IPS DF 4.7 (cell line): ENCODE measurements at regions not wholly inside any gene's neighbourhood (a gene's known extent, or its start where the extent isn't known, plus 50 kb on each side); places are given as distances from the start of the nearest gene placed in this dataset.
"Not testable (repeated sequence)": the region's sequence is repeated elsewhere in the genome, so short reads cannot be mapped to it uniquely, and the experiment has no call there.

Experiments
- DNase-seq: peaks from one replicate; pipeline ENCODE4 v3.0.0-alpha.2; 2013; ENCODE audit warnings: low spot score; ENCODE audit errors: extremely low read depth

DNA sequence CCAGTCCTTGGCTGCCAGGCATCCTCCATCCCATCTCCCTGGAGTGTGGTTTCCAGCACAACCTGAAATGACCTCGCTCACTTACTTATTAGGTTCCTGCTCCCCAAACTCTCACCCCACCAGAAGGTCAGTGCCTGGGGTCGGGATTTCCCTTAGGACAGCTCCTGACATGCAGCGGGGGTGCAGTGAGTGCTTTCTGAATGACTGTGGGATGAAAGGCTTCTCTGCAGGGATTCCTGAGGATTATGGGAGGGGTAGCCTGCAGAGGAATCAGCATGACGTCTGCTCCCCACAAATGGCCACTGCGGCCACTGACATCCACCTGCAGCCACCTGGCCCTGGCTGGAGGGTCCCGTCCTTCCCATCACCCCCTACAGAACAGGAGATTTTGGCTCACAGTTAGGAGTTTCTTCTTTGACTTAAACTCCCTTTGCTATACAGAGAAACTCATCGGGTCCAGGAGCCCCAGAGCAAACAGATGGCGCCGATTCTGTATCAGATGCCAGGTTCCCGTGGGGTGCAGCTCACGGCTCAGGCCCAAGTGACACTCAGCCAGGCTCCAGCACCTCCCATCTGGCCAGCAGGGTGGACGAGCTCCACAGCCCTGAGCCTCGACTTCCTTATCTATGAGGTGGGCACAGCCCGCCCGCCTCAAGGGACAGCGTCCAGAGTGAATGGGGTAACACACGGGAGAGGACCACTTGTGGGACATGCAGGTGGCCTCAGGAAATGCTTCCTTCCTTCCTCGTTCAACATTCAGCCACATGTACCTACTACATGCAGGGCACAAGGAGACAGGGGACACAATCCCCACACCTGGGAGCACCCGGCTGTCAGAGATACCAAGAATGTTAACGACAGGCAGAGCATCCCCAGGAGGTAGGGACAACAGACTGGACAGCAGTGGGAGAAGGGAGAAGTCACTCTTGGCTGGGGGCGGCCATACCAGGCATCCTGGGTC lies 69.8 kb downstream of the RMI2 start:
- DNase-seq: no peak

DNA sequence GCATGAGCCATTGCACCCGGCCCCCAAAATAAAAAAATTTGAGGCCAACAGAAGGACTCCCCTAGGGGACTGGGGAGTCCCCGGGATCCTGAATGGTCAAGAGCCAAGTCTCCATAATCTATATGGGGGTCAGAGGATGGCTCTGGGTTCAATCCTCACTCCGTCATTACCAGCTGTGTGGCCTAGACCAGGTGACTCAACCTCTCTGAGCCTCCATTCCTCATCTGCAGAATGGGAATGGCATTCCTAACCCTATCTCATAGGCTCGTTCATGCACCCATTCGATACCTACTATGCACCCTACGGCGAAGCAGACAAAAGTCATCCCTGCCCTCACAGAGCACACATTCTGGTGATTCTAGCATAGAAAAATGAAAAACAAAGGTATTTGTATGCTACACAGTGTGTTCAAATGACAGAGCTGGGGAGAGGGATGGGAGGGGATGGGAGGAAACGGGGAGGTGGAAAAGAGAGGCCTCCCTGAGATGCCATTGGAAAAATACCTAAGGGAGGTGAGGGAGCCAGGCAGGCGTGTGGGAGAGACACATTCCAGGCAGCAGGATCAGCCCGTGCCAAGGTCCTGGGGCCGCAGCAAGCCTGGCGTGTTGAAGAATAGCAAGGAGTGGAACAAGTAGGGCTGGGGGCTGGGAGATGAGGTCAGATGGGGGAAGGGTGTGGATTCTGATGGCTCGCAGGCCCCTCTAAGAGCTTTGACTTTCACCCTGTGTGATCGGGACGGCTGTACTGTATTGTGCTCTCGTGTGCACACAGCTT lies 71.2 kb downstream of the RMI2 start:
- DNase-seq: no peak

DNA sequence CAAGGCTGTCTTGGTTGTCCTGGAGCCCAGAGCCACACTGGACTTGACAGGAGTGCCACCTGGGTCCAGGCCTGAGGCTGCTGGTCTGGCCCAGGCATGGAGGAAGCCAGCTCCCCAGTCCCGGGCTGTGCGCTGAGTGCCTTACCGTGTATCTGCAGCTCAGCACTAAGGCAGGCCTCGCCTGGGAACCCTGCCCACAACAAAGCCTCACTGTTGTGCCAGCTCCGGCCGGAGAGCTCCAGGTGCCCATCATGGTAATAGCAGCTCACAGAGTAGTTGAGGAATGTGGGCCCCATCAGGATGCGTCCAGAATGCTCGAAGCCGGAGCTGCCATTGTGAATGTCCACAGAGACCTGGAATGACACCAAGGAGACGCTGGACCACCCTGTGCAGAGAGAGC lies 72.2 kb downstream of the RMI2 start:
- DNase-seq: no peak

DNA sequence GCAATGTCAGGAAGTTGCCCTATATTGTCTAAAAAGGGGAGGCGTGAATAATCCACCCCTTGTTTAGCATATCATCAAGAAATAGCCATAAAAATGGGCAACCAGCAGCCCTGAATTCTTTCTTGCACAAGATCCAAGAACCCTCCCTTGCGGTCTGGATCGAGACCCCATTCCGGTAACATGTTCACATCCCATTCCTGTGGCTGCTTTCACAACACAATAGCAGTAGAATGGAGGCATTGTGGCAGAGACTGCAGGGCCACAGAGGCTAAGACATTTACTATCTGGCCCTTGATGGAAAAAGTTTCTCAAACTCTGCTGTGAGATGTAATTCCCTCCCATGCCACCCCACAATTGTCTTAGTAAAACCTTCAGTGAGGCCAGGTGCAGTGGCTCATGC lies 73.2 kb downstream of the RMI2 start:
- no peak for DNase-seq

DNA sequence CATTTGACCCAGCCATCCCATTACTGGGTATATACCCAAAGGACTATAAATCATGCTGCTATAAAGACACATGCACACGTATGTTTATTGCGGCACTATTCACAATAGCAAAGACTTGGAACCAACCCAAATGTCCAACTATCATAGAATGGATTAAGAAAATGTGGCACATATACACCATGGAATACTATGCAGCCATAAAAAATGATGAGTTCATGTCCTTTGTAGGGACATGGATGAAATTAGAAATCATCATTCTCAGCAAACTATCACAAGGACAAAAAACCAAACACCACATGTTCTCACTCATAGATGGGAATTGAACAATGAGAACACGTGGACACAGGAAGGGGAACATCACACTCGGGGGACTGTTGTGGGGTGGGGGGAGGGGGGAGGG lies 74.8 kb downstream of the RMI2 start:
- DNase-seq: not testable (repeated sequence)

DNA sequence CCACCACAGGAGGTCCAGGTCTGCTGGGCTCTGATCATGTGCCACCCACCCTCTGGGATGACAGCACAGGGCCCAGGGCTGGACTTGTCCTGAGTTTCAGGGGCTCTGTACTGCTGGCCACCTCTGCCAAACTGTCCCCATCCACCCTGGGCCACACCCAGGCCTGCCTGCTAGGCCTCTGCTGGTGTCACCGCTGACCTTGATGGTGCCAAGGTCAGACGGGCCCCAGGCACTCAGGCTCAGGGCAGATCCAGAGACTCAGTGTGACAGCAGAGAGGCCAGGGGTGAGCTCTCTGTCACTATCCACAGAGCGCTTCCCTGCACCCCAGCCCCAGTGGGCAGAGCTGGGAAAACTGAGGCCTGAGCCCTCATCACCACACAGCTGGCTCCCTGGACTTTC lies 75.6 kb downstream of the RMI2 start:
- no peak for DNase-seq

DNA sequence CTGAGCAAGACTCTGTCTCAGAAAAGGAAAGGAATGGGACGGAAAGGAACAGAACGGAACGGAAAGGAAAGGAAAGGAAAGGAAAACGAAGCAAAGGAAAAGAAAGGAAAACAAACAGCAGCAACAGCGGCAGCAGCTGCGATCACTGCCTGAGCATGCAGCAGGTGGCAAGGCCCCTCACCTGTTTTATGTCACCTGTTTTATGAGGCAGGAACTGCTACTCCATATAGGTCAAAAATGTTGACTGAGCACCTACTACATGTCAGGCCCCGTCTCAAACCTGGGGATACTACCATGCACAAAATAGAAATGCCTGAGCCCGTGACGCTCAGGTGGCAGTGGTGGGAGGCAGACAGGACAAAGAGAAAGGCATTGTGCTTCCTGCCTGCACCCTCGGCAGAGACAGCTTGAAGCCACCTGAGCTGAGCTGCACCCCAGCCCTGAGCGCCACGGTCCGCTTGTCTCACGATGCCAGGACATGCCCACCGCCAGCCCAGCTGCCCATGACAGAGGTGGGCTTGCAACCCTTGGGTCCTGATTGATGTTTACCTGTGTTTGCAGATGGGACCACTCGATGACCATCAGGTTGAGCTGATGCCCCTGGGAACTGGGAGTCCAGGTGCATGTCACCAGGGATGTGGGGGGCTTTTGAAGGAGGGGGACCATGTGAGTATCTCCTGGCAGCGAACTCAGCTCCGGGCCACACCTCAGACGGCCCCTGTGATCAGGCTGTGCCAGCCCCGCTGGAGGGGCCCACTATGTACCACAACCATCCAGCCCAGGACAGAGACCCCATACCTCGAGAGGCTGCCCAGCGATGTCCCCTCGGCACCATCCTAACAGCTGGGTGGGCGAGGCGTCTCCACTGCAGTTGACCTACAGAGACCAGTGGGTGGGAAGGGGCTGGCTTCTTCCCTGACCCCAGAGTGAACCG lies 77.4 kb downstream of the RMI2 start:
- DNase-seq: no peak

DNA sequence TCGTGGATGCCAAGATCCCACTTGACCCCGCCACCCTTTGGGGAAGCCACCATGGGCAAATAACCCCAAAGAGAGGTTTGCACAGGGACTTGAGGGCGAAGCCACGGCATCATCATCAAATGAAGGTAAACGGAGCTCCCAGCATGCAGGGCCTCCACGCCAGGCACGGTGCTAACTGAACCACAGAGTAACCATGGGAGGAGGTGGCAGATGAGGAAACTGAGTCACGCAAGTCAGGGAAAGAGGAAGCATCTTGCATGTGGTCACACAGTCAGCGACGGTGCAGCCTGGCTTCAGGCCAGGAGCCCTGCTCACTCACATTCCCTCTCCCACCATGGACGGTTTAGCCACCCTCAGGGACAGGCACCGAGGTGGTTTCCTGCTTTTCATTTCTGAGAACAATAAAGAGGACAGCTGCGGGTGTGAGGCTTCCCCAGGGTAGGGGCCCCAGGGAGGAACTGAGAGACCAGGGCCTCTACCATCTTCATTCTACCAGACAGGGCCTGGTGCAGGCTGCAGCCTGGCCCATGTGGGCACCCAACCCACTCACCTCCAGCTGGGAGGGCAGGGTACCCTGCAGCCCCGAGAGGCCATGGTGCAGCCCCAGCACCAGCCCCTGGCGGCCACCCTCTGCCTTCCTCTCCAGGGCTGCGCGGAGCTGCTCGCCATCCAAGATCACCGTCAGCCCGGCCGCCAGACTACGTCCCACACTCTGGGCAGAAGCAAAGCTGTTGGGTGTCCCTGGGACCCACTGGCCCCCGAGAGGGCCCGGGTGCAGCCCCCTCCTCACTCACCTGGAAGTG lies 78.3 kb downstream of the RMI2 start:
- no peak for DNase-seq

DNA sequence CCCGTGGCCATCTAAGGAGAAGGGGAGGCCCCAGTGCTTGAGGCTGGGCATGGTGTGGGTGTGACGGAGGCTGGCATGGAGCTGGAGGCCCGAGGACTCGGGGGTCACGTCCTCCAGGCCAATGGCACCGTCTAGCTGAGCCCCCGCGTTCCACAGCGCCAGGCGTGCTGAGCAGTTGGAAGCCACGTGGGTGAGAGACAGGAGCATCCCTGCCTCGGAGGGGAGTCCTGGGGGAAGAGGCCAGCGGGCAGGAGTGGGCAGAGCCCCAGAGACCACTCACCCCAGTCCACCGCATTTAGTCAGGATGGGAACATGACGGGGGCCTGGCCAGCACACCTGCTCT lies 78.8 kb downstream of the RMI2 start:
- no peak for DNase-seq

DNA sequence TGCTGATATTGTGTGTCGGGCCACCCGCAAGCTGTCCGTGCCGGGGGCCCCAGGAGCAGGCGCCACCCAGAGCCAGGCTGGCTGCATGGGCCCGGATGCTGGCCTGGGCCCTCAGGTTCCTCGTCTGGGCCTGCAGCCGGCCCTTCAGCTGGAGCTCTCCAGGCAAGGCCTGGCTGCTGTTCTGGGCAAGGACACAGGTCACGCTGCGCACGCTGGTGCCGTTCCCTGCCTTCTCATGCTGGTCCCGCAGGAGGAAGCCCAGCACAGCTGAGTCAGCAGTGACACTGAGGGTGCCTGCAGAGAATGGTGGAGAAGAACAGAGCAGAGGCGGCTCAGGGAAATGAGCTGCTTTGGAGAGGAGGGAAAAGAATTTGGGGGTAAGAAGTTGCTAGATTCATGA lies 79.9 kb downstream of the RMI2 start:
- DNase-seq: no peak

DNA sequence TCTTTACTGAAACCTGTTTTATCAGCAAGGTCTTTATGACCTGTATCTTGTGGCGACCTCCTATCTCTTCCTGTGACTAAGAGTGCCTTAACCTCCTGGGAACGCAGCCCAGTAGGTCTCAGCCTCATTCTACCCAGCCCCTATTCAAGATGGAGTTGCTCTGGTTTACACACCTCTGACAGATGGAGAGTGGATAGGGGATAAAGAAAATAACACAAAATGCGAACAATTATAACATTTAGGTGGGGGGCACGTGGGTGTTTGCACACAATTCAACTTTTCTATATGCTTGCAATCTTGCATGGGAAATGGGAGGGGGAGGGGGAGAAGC lies 83.3 kb downstream of the RMI2 start:
- no peak for DNase-seq

DNA sequence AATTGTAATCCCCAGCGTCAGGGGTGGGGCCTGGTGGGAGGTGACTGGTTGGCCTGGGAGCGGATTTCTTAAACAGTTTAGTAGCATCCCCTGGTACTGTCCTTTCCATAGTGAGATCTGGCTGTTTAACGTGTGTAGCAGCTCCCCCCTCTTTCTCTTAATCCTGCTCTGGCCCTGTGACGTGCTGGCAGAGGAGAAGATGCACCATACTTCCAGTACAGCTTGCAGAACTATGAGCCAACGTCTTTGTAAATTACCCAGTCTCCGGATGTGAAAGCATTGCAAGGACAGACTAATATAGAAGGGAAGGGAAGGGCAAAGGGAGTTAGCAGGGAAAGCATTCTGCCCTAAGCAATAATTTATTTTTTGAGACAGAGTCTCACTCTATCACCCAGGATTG lies 83.9 kb downstream of the RMI2 start:
- no peak for DNase-seq

DNA sequence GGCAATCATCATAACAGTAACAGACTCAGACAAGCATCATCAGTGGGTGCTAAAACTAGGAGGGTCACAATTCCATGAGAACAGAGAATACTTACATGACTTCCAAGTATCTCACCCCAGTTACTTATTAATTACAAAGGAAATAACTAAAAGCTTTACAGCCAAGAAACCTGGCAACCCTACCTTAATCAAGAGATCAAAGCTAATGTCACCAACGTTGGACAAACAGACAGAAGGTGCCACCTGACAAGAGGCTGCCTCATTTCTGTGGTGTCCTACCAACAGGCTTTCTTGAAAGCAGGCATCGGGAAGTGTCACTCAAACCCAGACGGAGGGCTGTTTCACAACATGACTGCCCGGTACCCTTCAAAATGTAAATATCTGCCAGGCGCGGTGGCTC lies 84.6 kb downstream of the RMI2 start:
- DNase-seq: no peak

DNA sequence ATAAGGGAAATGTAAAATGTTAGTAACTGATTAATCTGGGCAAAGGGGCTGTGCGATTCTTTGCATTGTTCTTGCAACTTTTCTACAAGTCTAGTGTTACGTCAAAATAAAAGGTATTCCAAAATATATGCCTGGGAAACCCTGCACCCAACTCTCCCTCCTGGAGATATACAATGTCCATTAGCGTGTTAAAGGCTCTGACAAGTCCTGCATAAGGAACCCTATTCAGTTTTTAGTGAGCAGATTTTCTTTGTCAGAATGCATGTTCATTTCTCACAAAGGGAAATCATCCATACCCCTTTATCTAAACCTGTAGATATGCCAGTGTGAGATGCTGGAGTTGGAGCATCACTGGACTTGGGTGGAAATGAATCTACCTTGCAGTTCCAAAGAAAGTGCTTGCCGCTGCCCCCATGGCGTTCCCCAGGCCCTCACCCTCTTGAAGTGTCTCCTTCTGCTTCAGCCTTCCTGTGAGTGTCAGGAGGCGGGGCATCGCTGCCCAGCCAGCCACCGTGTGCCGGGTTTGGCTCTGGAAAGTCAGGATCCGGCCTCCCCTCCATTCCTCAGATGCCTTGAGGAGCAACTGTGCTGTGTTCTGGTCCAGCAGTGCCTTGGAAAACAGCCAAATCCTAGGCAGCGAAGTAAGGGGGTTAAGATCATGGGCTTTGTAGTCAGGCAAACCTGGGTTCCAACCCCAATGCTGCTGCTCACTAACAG lies 85.5 kb downstream of the RMI2 start:
- no peak for DNase-seq

DNA sequence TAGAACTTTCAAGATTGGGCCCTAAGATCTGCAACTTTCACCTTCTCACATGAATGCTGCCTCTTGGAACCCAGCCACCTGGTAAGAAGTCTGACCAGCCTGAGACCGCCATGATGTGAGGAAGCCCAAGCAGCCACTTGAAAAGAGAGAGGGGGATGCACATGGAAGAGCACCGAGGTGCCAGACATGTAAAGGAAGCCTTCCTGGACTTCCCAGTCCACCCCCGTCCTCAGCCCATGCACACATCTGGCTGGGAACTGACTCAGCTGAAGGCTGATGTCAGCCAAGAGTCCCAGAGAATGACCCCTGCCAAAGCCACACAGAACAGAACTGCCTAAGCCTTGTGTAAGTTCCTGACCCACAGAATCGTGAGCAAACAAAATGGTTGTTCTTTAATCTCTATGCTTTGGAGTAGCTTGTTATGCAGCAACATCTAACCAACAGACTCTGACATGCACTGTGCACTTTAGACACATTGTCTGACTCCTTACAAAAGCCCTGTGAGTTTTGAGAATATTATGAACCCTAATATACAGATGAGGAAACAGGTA lies 86.7 kb downstream of the RMI2 start:
- no peak for DNase-seq

DNA sequence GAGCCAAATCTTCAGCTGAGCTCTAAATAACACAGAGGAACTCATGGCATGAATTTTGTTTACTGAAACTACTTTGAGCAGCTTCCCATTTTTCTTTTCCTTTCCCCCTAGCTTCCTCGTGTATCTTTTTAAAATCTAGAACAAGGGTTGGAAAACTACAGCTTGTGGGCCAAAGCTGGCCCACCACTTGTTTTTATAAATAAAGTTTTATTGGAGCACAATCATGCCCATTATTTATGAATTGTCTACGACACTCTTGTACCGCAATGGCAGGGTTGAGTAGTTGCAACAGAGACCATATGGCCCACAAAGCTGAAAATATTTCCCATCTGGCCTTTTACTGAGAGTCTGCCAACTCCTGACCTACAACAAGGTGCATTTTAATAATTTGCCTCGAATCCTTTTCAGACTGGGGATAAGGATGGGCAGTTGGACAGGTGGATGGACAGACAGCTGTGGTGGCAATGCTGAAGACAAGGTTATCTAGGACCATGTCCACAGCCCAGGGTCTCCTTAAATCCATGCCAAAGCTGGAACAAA lies 87.7 kb downstream of the RMI2 start:
- no peak for DNase-seq

DNA sequence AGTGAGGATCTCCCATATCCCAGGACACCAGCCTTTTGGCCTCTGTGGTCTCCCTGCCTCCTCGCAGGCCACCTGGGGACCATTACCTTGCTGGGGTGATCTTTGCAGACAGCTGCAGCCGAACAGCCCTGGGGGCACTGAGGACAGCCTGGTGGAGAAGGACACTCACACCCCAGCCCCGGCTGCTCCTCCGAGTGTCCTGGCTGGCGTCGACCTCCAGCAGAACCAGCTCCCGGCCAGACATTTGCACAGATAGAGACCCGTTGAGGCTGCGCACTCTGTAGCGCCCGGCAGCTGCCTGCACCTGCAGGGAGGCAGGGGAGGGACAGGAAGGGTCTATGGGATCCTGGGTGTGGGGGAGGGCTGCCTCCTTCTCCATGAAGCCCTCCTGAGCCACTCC lies 90.3 kb downstream of the RMI2 start:
- DNase-seq: no peak

DNA sequence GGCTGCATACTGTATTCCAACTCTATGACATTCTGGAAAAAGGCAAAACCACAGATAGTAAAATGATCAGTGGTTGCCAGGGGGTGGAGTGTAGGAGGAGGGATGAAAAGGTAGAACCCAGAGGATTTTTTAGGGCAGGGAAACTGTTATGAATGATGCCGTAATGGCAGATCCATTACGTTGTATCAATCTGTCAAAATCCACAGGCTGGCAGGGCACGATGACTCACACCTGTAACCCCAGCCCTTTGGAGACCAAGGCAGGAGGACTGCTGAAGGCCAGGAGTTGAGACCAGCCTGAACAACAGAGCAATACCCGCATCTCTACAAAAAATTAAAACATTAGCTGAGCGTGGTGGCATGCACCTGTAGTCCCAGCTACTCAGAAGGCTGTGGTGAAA lies 91.8 kb downstream of the RMI2 start:
- no peak for DNase-seq

DNA sequence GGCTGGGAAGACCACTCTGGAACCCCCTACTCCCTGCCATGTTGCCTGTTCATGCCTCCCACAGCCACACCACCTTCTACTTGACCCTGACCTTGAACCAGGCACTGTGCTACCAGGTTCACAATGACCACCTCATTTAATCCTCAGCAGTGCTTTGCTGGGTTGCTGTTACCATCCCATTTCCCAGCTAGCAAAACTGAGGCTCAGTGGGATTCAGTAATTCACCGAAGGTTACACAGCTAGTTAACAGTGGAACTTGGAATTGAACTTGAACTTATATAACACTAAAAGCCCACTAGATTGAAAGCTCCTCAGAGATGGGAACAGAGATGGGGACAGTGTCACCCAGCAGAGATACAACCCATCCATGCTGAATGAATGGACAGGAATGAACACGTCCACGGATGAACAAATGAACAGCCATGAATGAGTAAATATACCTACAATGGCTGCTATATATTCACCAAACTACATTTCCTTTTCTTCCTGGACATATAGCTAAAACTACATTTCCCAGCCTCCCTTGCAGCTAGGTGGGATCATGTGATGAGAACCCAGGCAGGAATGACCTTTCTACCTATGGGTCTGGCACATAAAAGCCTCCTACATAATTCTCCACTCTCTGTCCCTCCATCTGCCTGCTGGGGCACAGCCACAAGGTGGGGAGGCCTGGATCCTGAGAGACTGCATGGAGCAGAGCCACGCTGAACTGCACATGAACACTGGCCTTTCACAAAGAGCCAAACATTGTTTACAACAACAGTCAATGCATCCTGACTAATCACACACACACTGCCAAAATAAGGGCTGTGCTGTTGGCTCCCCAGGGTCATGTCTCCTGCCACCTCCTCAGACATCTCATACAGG lies 94.8 kb downstream of the RMI2 start:
- DNase-seq: no peak
